DOHH2 (cell line): ENCODE measurements at regions not wholly inside any gene's neighbourhood (a gene's known extent, or its start where the extent isn't known, plus 50 kb on each side); places are given as distances from the start of the nearest gene placed in this dataset.

ENCODE experiments used
- H3F3A ChIP-seq: fragments of 200-600 bp; sonication (generic), shearing (Covaris generic); 2 replicates; pipeline ENCODE4 v1.6.0; 2016; ENCODE audit warnings: antibody characterized with exemption, mild to moderate bottlenecking; ENCODE audit not compliant: control insufficient read depth, insufficient read depth
- H3K27ac ChIP-seq: fragments of 200-600 bp; sonication (generic); 2 replicates; pipeline ENCODE4 v1.5.1; 2014; ENCODE audit warnings: low read depth, mild to moderate bottlenecking, low read length, moderate library complexity
- H3K27me3 ChIP-seq: fragments of 200-600 bp; sonication (generic); 2 replicates; pipeline ENCODE4 v1.6.1; 2014; ENCODE audit warnings: mild to moderate bottlenecking, low read length, mixed read lengths; ENCODE audit not compliant: control insufficient read depth
- H3K36me3 ChIP-seq: fragments of 200-600 bp; sonication (generic); 2 replicates; pipeline ENCODE4 v1.6.1; 2014; ENCODE audit warnings: mild to moderate bottlenecking, low read length, moderate library complexity, mixed read lengths; ENCODE audit not compliant: control insufficient read depth
- H3K4me1 ChIP-seq: fragments of 200-600 bp; sonication (generic); 2 replicates; pipeline ENCODE4 v1.6.1; 2014; ENCODE audit warnings: mild to moderate bottlenecking, low read length, mixed read lengths; ENCODE audit not compliant: control insufficient read depth
- H3K4me2 ChIP-seq: fragments of 200-600 bp; sonication (generic); 2 replicates; pipeline ENCODE4 v1.6.0; 2014; ENCODE audit warnings: mild to moderate bottlenecking, low read length, moderate library complexity
- H3K4me3 ChIP-seq: fragments of 200-600 bp; sonication (generic); 2 replicates; pipeline ENCODE4 v1.5.1; 2014; ENCODE audit warnings: mild to moderate bottlenecking, low read length, mixed read lengths
- H3K79me2 ChIP-seq: fragments of 200-600 bp; sonication (generic); 2 replicates; pipeline ENCODE4 v1.6.1; 2014; ENCODE audit warnings: mild to moderate bottlenecking, low read length, mixed read lengths; ENCODE audit not compliant: control insufficient read depth
- H3K9me2 ChIP-seq: fragments of 200-600 bp; sonication (generic); replicated peaks from 2 replicates; pipeline ENCODE4 v1.6.1; 2014; ENCODE audit warnings: mild to moderate bottlenecking, low read length, mixed read lengths; ENCODE audit not compliant: control insufficient read depth
- H3K9me3 ChIP-seq: fragments of 200-600 bp; sonication (generic); 2 replicates; pipeline ENCODE4 v1.6.1; 2014; ENCODE audit warnings: antibody characterized with exemption, low read length, mixed read lengths; ENCODE audit not compliant: control insufficient read depth, insufficient read depth
- H4K20me1 ChIP-seq: fragments of 200-600 bp; sonication (generic); 2 replicates; pipeline ENCODE4 v1.6.0; 2014; ENCODE audit warnings: low read depth, mild to moderate bottlenecking, antibody characterized with exemption, low read length, moderate library complexity; ENCODE audit not compliant: control insufficient read depth, insufficient read depth
- EZH2phosphoT487 ChIP-seq: fragments of 200-600 bp; sonication (generic); IDR thresholded peaks from 2 replicates; pipeline ENCODE4 v1.6.1; 2017; ENCODE audit warnings: borderline replicate concordance, mild to moderate bottlenecking, antibody characterized with exemption, low read length, moderate library complexity, mixed read lengths
- TF ChIP-seq, protein P1 (sequence below): fragments of 200-600 bp; sonication (generic); IDR thresholded peaks from one replicate; pipeline ENCODE4 v1.5.1; 2014; ENCODE audit warnings: antibody characterized with exemption, mild to moderate bottlenecking, low read depth, low read length; ENCODE audit not compliant: poor library complexity, severe bottlenecking

DNA sequence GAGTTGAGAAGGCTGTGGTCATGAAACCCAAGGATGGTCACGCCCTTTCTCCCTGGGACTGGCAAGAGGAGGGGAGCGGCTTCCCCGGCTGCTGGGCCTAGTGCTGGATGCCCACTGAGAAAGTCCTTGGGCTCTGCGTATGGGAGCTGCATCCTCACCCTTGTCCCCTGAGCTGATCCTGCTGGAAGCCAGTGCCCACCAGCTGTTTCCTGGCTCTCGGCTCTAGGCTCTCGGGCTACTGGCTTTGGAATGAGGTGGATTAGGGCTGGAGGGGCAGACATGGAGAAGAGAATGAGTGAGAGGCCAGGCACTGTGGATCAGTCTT lies 149.3 kb upstream of the PPP1R26 start:
- Histone ChIP-seq H3K9me2 (no peaks in the 10 kb centered on the region), H3K9me3 (no peaks in the 10 kb centered on the region), H3K36me3 (no peaks in the 10 kb centered on the region), H4K20me1 (no peaks in the 10 kb centered on the region), H3K4me2 (no peak overlapping the region), H3K4me3 (no peak overlapping the region), H3K27ac (no peak overlapping the region), H3K4me1 (no peaks in the 10 kb centered on the region), H3F3A (no peaks in the 10 kb centered on the region), H3K27me3 (no peaks in the 10 kb centered on the region), H3K79me2 (no peaks in the 10 kb centered on the region)
- TF ChIP-seq, protein P1, sequence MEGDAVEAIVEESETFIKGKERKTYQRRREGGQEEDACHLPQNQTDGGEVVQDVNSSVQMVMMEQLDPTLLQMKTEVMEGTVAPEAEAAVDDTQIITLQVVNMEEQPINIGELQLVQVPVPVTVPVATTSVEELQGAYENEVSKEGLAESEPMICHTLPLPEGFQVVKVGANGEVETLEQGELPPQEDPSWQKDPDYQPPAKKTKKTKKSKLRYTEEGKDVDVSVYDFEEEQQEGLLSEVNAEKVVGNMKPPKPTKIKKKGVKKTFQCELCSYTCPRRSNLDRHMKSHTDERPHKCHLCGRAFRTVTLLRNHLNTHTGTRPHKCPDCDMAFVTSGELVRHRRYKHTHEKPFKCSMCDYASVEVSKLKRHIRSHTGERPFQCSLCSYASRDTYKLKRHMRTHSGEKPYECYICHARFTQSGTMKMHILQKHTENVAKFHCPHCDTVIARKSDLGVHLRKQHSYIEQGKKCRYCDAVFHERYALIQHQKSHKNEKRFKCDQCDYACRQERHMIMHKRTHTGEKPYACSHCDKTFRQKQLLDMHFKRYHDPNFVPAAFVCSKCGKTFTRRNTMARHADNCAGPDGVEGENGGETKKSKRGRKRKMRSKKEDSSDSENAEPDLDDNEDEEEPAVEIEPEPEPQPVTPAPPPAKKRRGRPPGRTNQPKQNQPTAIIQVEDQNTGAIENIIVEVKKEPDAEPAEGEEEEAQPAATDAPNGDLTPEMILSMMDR = no peak
- TF ChIP-seq EZH2phosphoT487 = no peak

DNA sequence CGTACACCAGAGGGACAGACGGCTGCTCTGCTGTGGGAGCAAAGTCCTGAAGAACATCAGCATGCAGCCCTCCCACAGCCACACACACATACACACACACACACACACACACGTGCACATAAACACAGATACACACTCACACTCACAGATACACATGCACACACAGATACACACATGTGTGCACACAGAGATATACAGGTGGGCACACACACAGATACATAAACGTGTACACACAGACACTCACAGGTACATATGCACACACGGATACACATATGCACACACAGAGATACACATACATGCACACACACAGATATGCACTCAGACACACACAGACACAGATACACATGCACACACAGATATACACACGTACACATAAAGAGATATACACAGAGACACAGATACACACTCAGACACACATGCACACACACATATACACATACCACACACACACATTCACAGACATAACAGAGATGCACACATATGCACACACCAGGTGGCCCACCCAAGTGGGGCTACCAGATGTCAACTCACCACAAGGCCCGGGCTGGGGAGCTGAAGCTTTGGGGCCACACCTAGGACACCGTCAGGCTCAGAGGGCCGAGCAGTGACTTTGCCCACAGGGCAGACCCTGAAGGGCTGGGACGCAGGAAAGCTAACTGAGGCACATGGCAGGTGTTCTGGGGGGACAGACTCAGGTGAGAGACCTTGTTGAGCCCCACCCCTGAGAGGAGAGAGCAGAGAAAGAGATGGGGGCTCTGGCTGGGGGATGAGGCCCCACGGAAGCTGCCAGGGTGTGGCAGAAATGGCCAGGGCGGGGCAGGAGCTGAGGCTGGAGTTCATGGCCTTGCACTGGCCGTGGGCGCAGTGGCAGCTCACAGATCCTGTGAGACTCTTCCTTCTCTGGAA lies 148.6 kb upstream of the PPP1R26 start:
- H3K79me2 ChIP-seq = no peaks in the 10 kb centered on the region
- no peaks in the 10 kb centered on the region for H3K9me2 ChIP-seq
- no peak for TF ChIP-seq EZH2phosphoT487
- TF ChIP-seq, protein P1 = no peak
- H3K4me2 ChIP-seq = no peak overlapping the region
- no peaks in the 10 kb centered on the region for H4K20me1 ChIP-seq
- H3K4me3 ChIP-seq = no peak overlapping the region
- no peak overlapping the region for H3K27ac ChIP-seq
- no peaks in the 10 kb centered on the region for H3K27me3 ChIP-seq
- H3K4me1 ChIP-seq = no peaks in the 10 kb centered on the region
- no peaks in the 10 kb centered on the region for H3K36me3 ChIP-seq
- no peaks in the 10 kb centered on the region for H3F3A ChIP-seq
- no peaks in the 10 kb centered on the region for H3K9me3 ChIP-seq

DNA sequence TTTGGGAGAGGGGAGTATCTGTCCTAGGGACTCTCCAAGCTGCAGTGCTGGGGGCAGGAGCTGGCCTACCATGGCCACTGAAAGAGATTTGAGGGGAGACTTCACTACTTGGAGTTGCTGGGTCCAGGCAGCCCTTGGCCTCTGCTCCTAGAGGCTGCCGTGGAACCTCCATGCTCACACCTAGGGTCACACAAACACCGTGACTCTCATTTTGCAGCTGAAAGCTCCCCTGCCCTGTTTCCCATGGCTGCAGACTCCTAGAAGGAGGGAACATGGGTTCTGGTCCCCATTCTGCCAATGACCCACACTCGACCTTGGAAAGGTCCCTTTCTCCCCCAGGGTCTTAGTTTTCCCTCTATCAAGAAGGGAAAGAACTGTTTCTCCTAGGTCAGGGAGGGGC lies 147.1 kb upstream of the PPP1R26 start:
- Histone ChIP-seq H3K27ac (no peak overlapping the region), H3K36me3 (no peaks in the 10 kb centered on the region), H3K27me3 (no peaks in the 10 kb centered on the region), H3K4me2 (no peak overlapping the region), H3K4me1 (no peaks in the 10 kb centered on the region), H3F3A (no peaks in the 10 kb centered on the region), H3K79me2 (no peaks in the 10 kb centered on the region), H3K4me3 (no peak overlapping the region), H4K20me1 (no peaks in the 10 kb centered on the region), H3K9me3 (no peaks in the 10 kb centered on the region), H3K9me2 (no peaks in the 10 kb centered on the region)
- no peak for TF ChIP-seq EZH2phosphoT487
- TF ChIP-seq, protein P1 = no peak
